ENCODE measurements at regions not wholly inside any gene's neighbourhood (a gene's known extent, or its start where the extent isn't known, plus 50 kb on each side); places are given as distances from the start of the nearest gene placed in this dataset.

GRCh38 chr6:148257810-148258209, 84.8 kb upstream of the SASH1 start:
- no peaks in the 10 kb centered on the region for H3K27me3 ChIP-seq (ENCODE audit: control insufficient read depth, insufficient read depth, low read length)
- FAIRE-seq: no peak
- no peaks in the 10 kb centered on the region for H3K9me3 ChIP-seq (ENCODE audit: control insufficient read depth in 2 of 3, insufficient read depth in 1 of 3, low read length in 3 of 3)
- no peak for DNase-seq
- H3K9ac ChIP-seq (ENCODE audit: low read length in 3 of 3): no peak overlapping the region
- H3K4me3 ChIP-seq (ENCODE audit: low read length in 3 of 3): no peak overlapping the region
- no peaks in the 10 kb centered on the region for H3K4me1 ChIP-seq (ENCODE audit: control insufficient read depth in 2 of 3, insufficient read depth in 2 of 3, low read depth in 1 of 3, low read length in 3 of 3)
- intact Hi-C loops (cut with DNase I): no loop called here
- H3K36me3 ChIP-seq (ENCODE audit: control insufficient read depth in 2 of 3, insufficient read depth in 3 of 3, low read length in 3 of 3): no peaks in the 10 kb centered on the region
- H3K27ac ChIP-seq (ENCODE audit: low read depth in 2 of 2, low read length in 2 of 2): no peak overlapping the region
- TF ChIP-seq, protein P1, sequence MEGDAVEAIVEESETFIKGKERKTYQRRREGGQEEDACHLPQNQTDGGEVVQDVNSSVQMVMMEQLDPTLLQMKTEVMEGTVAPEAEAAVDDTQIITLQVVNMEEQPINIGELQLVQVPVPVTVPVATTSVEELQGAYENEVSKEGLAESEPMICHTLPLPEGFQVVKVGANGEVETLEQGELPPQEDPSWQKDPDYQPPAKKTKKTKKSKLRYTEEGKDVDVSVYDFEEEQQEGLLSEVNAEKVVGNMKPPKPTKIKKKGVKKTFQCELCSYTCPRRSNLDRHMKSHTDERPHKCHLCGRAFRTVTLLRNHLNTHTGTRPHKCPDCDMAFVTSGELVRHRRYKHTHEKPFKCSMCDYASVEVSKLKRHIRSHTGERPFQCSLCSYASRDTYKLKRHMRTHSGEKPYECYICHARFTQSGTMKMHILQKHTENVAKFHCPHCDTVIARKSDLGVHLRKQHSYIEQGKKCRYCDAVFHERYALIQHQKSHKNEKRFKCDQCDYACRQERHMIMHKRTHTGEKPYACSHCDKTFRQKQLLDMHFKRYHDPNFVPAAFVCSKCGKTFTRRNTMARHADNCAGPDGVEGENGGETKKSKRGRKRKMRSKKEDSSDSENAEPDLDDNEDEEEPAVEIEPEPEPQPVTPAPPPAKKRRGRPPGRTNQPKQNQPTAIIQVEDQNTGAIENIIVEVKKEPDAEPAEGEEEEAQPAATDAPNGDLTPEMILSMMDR (IDR thresholded peaks at IDR 0.05; ENCODE audit: borderline replicate concordance, extremely low read depth, insufficient read depth): no peak

DNA sequence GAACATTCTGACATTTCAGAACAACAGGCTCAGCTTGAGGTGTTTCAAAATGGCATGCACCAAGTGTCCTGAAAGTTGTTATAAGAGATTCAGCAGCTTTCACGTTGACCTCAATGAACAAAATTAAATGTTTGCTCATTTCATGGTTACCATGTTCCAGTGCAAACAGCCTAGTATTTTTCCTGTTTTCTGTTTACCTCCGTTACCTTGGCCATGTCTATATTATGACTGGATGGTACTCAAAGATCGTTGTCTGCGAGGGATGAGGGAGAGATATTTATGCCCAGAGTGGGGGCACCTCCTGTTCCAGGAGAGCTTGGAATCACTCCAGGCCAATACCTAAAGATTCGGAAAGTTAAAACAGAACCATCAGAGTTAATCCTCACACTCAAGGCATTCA, 83.8 kb upstream of the SASH1 start:
- Histone ChIP-seq H3K27me3 (ENCODE audit: control insufficient read depth, insufficient read depth, low read length) (no peaks in the 10 kb centered on the region), H3K27ac (ENCODE audit: low read depth in 2 of 2, low read length in 2 of 2) (no peak overlapping the region), H3K9ac (ENCODE audit: low read length in 3 of 3) (no peak overlapping the region), H3K4me3 (ENCODE audit: low read length in 3 of 3) (no peak overlapping the region), H3K4me1 (ENCODE audit: control insufficient read depth in 2 of 3, insufficient read depth in 2 of 3, low read depth in 1 of 3, low read length in 3 of 3) (peaks cover 0 to 2% (median 0%) of the 10 kb centered on the region in 3 donors), H3K36me3 (ENCODE audit: control insufficient read depth in 2 of 3, insufficient read depth in 3 of 3, low read length in 3 of 3) (no peaks in the 10 kb centered on the region), H3K9me3 (ENCODE audit: control insufficient read depth in 2 of 3, insufficient read depth in 1 of 3, low read length in 3 of 3) (no peaks in the 10 kb centered on the region)
- no peak for FAIRE-seq
- intact Hi-C loops (cut with DNase I): no loop called here
- no peak for DNase-seq
- TF ChIP-seq, protein P1 (IDR thresholded peaks at IDR 0.05; ENCODE audit: borderline replicate concordance, extremely low read depth, insufficient read depth): no peak

GRCh38 chr6:148261470-148261869, 81.2 kb upstream of the SASH1 start:
- Histone ChIP-seq H3K4me1 (ENCODE audit: control insufficient read depth in 2 of 3, insufficient read depth in 2 of 3, low read depth in 1 of 3, low read length in 3 of 3) (peaks cover 0 to 2% (median 0%) of the 10 kb centered on the region in 3 donors), H3K27me3 (ENCODE audit: control insufficient read depth, insufficient read depth, low read length) (no peaks in the 10 kb centered on the region), H3K36me3 (ENCODE audit: control insufficient read depth in 2 of 3, insufficient read depth in 3 of 3, low read length in 3 of 3) (no peaks in the 10 kb centered on the region), H3K9ac (ENCODE audit: low read length in 3 of 3) (no peak overlapping the region), H3K4me3 (ENCODE audit: low read length in 3 of 3) (no peak overlapping the region), H3K9me3 (ENCODE audit: control insufficient read depth in 2 of 3, insufficient read depth in 1 of 3, low read length in 3 of 3) (no peaks in the 10 kb centered on the region), H3K27ac (ENCODE audit: low read depth in 2 of 2, low read length in 2 of 2) (no peak overlapping the region)
- TF ChIP-seq, protein P1 (IDR thresholded peaks at IDR 0.05; ENCODE audit: borderline replicate concordance, extremely low read depth, insufficient read depth): no peak
- FAIRE-seq: no peak
- intact Hi-C loops (cut with DNase I): no loop called here
- no peak for DNase-seq

DNA sequence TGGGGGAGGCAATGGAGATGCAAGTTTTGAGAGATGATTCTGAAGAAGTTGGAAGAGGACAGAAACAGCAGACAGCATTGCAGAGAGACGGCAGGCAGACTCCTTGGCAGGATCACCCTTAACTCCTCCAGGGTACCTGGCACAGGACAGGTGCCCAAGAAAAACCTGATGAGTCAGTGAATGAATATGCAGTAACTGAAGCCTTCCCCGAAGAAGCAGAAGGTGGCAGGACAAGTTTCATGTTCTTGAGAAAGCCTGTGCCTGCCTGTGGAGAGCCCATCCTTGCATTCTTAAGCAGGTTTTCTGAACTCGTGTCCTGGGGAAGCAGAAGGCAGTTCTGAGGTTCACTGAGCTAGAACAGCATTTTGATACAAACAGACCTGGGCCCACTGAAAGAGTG, 79.6 kb upstream of the SASH1 start:
- Histone ChIP-seq H3K27me3 (ENCODE audit: control insufficient read depth, insufficient read depth, low read length) (no peaks in the 10 kb centered on the region), H3K36me3 (ENCODE audit: control insufficient read depth in 2 of 3, insufficient read depth in 3 of 3, low read length in 3 of 3) (no peaks in the 10 kb centered on the region), H3K27ac (ENCODE audit: low read depth in 2 of 2, low read length in 2 of 2) (no peak overlapping the region), H3K9ac (ENCODE audit: low read length in 3 of 3) (no peak overlapping the region), H3K4me3 (ENCODE audit: low read length in 3 of 3) (no peak overlapping the region), H3K9me3 (ENCODE audit: control insufficient read depth in 2 of 3, insufficient read depth in 1 of 3, low read length in 3 of 3) (no peaks in the 10 kb centered on the region), H3K4me1 (ENCODE audit: control insufficient read depth in 2 of 3, insufficient read depth in 2 of 3, low read depth in 1 of 3, low read length in 3 of 3) (peaks cover 0 to 2% (median 0%) of the 10 kb centered on the region in 3 donors)
- no peak for FAIRE-seq
- TF ChIP-seq, protein P1 (IDR thresholded peaks at IDR 0.05; ENCODE audit: borderline replicate concordance, extremely low read depth, insufficient read depth): no peak
- no peak for DNase-seq
- intact Hi-C loops (cut with DNase I): no loop called here

All from kidney (tissue), 13 donors.